PFSK-1 (cell line): ENCODE measurements at regions not wholly inside any gene's neighbourhood (a gene's known extent, or its start where the extent isn't known, plus 50 kb on each side); places are given as distances from the start of the nearest gene placed in this dataset.

Experiments used
- FOXP2 ChIP-seq: optimal IDR thresholded peaks from 2 replicates; pipeline ENCODE3; 2011; ENCODE audit warnings: borderline replicate concordance, control low read depth, inconsistent platforms; ENCODE audit not compliant: insufficient read depth; ENCODE audit errors: extremely low read length, extremely low read depth
- POLR2AphosphoS5 ChIP-seq: IDR thresholded peaks from 2 replicates; pipeline ENCODE4 v1.6.1; 2012; ENCODE audit warnings: low read depth, mild to moderate bottlenecking, control low read depth, low read length, moderate library complexity
- SIN3A ChIP-seq: IDR thresholded peaks from 2 replicates; pipeline ENCODE4 v1.6.1; 2012; ENCODE audit warnings: mild to moderate bottlenecking, low read length, moderate library complexity, borderline replicate concordance; ENCODE audit not compliant: insufficient read depth
- TAF1 ChIP-seq: IDR thresholded peaks from 2 replicates; pipeline ENCODE4 v1.6.1; 2012; ENCODE audit warnings: low read length, control low read depth, borderline replicate concordance; ENCODE audit not compliant: insufficient read depth
- TF ChIP-seq, protein P1 (sequence below), 2 experiments: IDR thresholded peaks; 2 replicates each; pipeline versions ENCODE4 v1.6.1 to v1.8.0; 2011 to 2012; ENCODE audit warnings: low read depth in 2 of 2, low read length in 2 of 2, control low read depth in 1 of 2, inconsistent platforms in 1 of 2, mild to moderate bottlenecking in 1 of 2, moderate library complexity in 1 of 2; ENCODE audit not compliant: insufficient read depth in 1 of 2

DNA sequence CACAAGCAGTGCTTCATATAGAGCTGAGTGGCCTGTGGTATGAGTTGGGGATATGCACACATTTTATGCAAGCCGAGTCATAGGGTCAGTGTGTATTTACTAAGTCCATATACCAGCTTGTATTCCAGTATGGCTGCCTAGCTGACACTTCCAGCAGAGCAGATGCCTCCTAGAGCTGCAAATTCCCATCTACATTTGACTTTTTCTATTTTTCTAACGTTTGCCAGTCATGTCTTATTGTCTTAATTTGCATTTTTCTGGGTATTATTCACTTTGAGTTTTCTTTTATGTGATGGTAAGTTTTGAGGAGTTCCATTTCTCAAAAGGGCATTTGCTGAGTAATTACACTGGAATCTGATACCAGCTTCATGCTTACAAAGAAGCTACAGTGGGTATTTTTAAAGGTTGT is 334.5 kb upstream of the CDH2 start:
- no peak for TF ChIP-seq FOXP2
- TF ChIP-seq, protein P1, sequence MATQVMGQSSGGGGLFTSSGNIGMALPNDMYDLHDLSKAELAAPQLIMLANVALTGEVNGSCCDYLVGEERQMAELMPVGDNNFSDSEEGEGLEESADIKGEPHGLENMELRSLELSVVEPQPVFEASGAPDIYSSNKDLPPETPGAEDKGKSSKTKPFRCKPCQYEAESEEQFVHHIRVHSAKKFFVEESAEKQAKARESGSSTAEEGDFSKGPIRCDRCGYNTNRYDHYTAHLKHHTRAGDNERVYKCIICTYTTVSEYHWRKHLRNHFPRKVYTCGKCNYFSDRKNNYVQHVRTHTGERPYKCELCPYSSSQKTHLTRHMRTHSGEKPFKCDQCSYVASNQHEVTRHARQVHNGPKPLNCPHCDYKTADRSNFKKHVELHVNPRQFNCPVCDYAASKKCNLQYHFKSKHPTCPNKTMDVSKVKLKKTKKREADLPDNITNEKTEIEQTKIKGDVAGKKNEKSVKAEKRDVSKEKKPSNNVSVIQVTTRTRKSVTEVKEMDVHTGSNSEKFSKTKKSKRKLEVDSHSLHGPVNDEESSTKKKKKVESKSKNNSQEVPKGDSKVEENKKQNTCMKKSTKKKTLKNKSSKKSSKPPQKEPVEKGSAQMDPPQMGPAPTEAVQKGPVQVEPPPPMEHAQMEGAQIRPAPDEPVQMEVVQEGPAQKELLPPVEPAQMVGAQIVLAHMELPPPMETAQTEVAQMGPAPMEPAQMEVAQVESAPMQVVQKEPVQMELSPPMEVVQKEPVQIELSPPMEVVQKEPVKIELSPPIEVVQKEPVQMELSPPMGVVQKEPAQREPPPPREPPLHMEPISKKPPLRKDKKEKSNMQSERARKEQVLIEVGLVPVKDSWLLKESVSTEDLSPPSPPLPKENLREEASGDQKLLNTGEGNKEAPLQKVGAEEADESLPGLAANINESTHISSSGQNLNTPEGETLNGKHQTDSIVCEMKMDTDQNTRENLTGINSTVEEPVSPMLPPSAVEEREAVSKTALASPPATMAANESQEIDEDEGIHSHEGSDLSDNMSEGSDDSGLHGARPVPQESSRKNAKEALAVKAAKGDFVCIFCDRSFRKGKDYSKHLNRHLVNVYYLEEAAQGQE (IDR thresholded peaks at IDR 0.05; ENCODE audit: insufficient read depth in 1 of 2, low read depth in 2 of 2, low read length in 2 of 2): no peak
- no peak for TF ChIP-seq SIN3A
- no peak for TF ChIP-seq TAF1
- TF ChIP-seq POLR2AphosphoS5: no peak

- TF ChIP-seq TAF1 (no peak), FOXP2 (no peak), SIN3A (no peak)
Measured at GRCh38 chr18:28510210-28510609, 333.3 kb upstream of the CDH2 start.

GRCh38 chr18:28504066-28504465 is 327.1 kb upstream of the CDH2 start:
- no peak for TF ChIP-seq SIN3A
- TF ChIP-seq FOXP2: no peak
- no peak for TF ChIP-seq POLR2AphosphoS5

- TF ChIP-seq FOXP2 (no peak), TAF1 (no peak), POLR2AphosphoS5 (no peak), SIN3A (no peak)
- TF ChIP-seq, protein P1 (IDR thresholded peaks at IDR 0.05; ENCODE audit: insufficient read depth in 1 of 2, low read depth in 2 of 2, low read length in 2 of 2): no peak
Measured at GRCh38 chr18:28494151-28494550, 317.2 kb upstream of the CDH2 start.

DNA sequence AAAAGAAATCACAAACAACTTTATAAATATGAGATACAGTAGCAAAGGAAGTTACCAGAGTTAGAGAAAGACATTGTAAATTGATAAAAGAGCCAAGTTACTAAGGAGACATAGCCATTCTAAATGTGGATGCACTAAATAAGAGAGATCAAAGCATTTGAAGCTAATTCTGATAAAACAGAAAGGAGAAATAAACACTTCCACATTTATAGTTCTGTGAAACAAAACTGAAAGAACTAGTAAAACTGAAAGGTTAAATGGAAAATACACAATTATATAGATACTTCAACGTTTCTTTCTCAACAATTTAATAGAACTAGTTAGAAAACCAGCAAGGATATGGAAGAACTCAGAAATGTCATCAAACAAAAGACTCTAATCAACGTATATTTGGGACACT is 309.0 kb upstream of the CDH2 start:
- no peak for TF ChIP-seq SIN3A
- TF ChIP-seq FOXP2: no peak
- TF ChIP-seq POLR2AphosphoS5: no peak
- TF ChIP-seq, protein P1 (IDR thresholded peaks at IDR 0.05; ENCODE audit: insufficient read depth in 1 of 2, low read depth in 2 of 2, low read length in 2 of 2): no peak
- no peak for TF ChIP-seq TAF1

- TF ChIP-seq SIN3A (no peak), TAF1 (no peak), FOXP2 (no peak), POLR2AphosphoS5 (no peak)
- TF ChIP-seq, protein P1 (IDR thresholded peaks at IDR 0.05; ENCODE audit: insufficient read depth in 1 of 2, low read depth in 2 of 2, low read length in 2 of 2): no peak
Measured at GRCh38 chr18:28485210-28485801, 308.4 kb upstream of the CDH2 start.
